ENCODE measurements at regions not wholly inside any gene's neighbourhood (a gene's known extent, or its start where the extent isn't known, plus 50 kb on each side); places are given as distances from the start of the nearest gene placed in this dataset.
"Not testable (repeated sequence)": the region's sequence is repeated elsewhere in the genome, so short reads cannot be mapped to it uniquely, and the experiment has no call there.

DNA sequence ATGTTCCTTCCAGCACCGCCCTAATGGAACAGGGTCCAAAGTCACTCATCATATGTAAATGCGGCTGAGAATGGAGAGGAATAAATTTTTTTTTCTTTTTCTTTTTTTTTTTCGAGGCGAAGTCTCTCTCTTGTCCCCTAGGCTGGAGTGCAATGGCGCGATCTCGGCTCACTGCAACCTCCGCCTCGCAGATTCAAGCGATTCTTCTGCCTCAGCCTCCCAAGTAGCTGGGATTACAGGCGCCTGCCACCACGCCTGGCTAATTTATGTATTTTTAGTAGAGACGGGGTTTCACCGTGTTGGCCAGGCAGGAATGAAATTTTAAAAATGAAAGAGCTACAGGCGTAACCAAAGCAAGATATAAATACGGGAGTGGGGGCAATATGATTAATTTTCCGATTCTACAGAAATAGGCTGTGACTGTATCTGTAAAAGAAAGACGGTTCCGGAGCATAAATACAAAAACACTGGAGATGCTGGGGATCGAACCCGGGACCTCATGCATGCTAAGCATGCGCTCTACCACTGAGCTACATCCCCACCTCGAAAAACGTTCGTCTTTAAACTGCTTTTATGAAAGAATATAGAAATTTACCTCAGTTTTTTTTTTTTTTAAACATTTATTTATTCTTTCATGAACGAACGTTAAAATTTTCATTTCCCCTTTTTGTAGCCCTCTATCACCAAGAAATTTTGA lies 132.2 kb downstream of the GPX5 start:
- Mint-ChIP-seq H3K4me1 (peaks cover 19% of the 10 kb centered on the region), H3K36me3 (ENCODE audit: low read depth) (peaks cover 2% of the 10 kb centered on the region), H3K9me3 (peaks cover 9% of the 10 kb centered on the region), H3K4me3 (peak overlapping the region; percentile 80), H3K27me3 (peaks cover 62% of the 10 kb centered on the region), H3K27ac (peak overlapping the region; percentile 85)
- DNase-seq: peak; percentile 81
- intact Hi-C loops (cut with micrococcal nuclease): loop anchor here (1.0 to 10.0 kb wide), 3 partner anchors 10 to 287 kb away; no protein-coding TSS in a partner anchor

DNA sequence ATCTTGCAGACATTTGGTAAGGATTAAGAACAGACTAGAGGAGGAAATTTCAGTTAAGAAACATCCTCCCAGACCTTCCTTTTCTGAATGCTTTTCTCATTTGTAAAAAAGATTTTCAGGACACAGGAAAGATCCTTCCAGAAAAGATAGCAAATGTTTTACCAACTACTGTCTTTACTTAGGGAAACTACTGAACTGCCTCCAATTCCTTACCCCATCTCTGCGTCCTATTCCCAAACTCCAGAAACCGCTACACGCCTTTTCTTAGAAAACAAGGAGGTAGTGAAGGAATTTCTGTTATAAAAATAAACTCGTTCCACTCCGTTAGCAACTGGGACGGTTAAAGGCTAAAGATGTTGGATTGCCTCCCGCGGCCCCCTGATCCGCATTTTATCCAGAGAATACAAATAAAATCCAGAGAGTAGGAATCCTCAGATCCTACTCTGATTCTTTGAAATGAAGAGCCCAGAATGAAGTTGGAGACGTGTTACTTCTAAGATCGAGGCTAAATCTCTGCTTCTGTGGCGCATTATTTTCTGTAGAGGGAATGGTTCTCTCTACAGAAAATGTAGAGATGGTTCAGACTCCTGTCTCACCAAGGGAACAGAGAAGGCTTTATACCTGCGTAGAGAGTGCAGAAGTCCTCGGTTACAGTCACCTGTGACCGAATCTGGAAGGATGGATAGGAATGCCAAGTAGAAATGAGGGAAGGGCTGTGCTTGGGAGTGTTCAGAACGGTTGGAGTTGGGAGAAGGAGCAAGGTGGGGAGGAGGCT lies 133.0 kb downstream of the GPX5 start:
- peak overlapping the region; percentile 85 for H3K27ac Mint-ChIP-seq
- peak overlapping the region; percentile 80 for H3K4me3 Mint-ChIP-seq
- peaks cover 62% of the 10 kb centered on the region for H3K27me3 Mint-ChIP-seq
- H3K9me3 Mint-ChIP-seq: peaks cover 9% of the 10 kb centered on the region
- DNase-seq: no peak
- peaks cover 2% of the 10 kb centered on the region for H3K36me3 Mint-ChIP-seq (ENCODE audit: low read depth)
- H3K4me1 Mint-ChIP-seq: peaks cover 19% of the 10 kb centered on the region
- intact Hi-C loops (cut with micrococcal nuclease): loop anchor here (1.0 to 10.0 kb wide), 3 partner anchors 10 to 286 kb away; no protein-coding TSS in a partner anchor

DNA sequence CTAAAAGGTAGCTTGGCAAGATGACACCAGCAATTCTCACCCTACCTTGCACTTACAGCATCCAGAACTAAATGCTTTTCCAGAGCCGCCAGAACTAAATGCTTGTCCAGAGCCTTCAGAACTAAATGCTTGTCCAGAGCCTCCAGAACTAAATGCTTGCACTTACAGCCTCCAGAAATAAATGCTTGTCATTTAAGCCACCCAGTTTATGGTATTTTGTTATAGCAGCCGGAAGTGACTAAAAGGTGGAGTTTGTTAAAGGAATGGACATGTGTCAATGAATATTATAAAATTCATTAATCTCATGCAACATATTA lies 133.5 kb downstream of the GPX5 start:
- peaks cover 2% of the 10 kb centered on the region for H3K36me3 Mint-ChIP-seq (ENCODE audit: low read depth)
- peaks cover 58% of the 10 kb centered on the region for H3K27me3 Mint-ChIP-seq
- no peak for DNase-seq
- no peak overlapping the region for H3K27ac Mint-ChIP-seq
- H3K4me3 Mint-ChIP-seq: peak overlapping the region; percentile 80
- peaks cover 9% of the 10 kb centered on the region for H3K9me3 Mint-ChIP-seq
- peaks cover 19% of the 10 kb centered on the region for H3K4me1 Mint-ChIP-seq
- intact Hi-C loops (cut with micrococcal nuclease): loop anchor here (10.0 kb wide), 1 partner anchor 286 kb away; no protein-coding TSS in a partner anchor

DNA sequence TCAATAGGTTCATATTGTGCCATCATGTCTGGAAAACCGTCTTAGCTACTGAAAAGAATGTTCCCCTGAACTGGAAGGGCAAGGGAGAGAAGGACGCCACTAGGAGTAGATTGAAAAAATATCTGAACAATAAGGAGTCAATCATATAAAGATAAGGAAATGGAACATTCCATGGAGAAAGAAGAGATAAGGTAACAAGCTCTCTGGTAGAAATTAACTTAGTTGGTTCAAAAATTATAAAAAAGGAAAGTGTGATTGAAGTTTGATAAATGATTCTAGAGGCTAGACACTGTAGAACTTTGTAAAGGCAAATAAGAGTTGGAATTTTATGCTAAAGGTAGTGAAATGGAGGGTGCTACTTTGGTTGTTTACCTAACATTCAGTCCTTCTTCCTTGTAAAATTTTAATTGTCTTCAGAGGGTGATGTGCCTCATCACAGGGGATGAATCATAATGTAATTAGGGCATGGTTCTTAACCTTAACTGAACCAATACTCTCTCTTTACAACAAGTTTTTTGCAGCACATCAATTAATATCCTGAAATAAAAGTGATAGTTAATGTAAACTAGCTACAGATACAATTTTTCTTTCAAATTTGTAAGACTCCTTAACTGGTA lies 135.5 kb downstream of the GPX5 start:
- no peak overlapping the region for H3K27ac Mint-ChIP-seq
- H3K36me3 Mint-ChIP-seq (ENCODE audit: low read depth): peaks cover 2% of the 10 kb centered on the region
- DNase-seq: no peak
- intact Hi-C loops (cut with micrococcal nuclease): no loop called here
- H3K4me3 Mint-ChIP-seq: no peak overlapping the region
- peaks cover 9% of the 10 kb centered on the region for H3K9me3 Mint-ChIP-seq
- peaks cover 19% of the 10 kb centered on the region for H3K4me1 Mint-ChIP-seq
- H3K27me3 Mint-ChIP-seq: peaks cover 46% of the 10 kb centered on the region

DNA sequence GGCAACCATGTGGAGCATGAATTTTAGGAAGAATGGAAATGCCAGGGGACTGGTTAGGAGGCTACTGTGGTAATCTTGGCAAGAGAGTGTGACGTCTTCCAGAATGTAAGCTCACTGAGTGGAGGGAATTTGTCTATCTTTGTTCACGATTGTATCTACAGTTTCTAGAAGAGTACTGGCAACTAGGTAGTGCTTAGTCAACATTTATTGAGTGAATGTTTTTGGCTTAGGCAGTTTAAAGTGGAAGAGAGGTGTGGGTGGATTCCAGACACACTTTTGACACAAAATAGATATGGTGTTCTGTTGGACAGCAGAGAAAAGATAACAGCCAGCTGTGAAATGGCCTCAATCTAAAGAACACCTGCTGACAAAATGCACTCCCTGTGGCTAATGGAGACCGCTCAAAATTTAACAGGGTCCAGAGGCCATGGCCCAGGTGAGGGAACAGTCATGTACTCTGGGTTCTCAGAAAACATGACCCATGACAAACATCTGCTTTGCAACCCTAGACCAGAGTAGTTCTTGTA lies 139.3 kb downstream of the GPX5 start:
- Mint-ChIP-seq H3K36me3 (ENCODE audit: low read depth) (no peaks in the 10 kb centered on the region), H3K4me3 (no peak overlapping the region), H3K27me3 (peaks cover 17% of the 10 kb centered on the region), H3K9me3 (no peaks in the 10 kb centered on the region), H3K27ac (no peak overlapping the region), H3K4me1 (no peaks in the 10 kb centered on the region)
- intact Hi-C loops (cut with micrococcal nuclease): no loop called here
- DNase-seq: no peak

DNA sequence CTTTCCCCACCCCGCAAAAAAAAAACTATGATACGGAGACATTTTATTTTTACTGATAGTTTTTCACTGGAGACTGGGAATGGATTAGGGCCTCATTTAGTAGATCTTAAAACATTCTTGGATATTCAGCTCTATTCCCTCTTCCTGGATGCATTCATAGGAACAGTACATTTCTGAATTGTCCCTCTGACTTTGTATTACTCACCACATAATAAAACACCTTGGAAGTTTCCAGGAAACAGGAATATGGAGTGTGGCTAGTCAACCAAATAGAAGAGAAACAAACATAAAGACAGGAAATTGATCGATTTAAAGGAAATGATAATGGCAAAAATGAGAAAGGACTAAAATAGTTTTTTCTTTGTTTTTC lies 147.7 kb downstream of the GPX5 start:
- H3K36me3 Mint-ChIP-seq (ENCODE audit: low read depth): no peaks in the 10 kb centered on the region
- H3K27ac Mint-ChIP-seq: no peak overlapping the region
- peak overlapping the region; percentile 78 for H3K4me3 Mint-ChIP-seq
- peaks cover 13% of the 10 kb centered on the region for H3K4me1 Mint-ChIP-seq
- DNase-seq: no peak
- H3K27me3 Mint-ChIP-seq: peaks cover 44% of the 10 kb centered on the region
- H3K9me3 Mint-ChIP-seq: peaks cover 19% of the 10 kb centered on the region
- intact Hi-C loops (cut with micrococcal nuclease): loop anchor here (1.0 kb wide), 1 partner anchor 15 kb away; no protein-coding TSS in a partner anchor

DNA sequence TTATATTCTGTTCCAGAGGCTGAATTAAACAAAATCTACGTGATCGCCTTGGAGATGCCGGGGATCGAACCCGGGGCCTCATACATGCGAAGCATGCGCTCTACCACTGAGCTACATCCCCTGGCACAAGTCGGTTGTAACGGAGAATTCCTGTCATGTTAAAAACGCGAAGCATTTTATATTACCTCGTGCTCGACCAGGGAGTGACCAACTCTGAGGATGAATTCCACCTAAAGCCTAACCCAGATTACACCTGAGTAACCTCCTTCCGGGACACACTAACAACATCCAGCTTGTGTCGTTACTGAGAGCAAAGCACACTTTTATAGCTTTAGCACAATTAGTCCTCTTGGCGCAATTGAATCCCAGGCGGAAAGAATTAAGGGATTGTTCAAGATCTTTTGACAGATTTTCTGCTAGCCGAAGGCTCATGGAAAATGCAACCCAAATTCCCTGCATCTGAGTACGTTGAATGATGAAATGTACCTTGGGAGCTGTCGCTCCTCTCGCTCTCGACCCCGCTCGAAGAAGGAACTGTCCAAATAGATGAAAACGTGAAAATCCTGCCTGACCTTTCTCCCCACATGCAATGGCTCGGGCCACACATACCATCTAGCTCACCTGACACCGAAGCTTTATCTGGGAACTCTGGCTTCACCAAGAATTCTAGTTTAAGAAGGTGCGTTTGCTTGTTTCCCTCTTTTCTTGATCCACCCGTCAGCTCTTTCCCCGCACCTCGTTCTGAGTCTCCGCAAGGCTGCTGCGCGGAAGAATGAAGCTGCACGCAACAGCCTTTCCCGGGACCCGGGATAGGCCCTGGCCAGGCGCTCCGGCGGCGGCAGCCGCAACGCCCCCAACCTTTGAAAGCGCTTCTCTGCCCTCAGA lies 148.3 kb downstream of the GPX5 start:
- intact Hi-C loops (cut with micrococcal nuclease): loop anchor here (1.0 kb wide), 1 partner anchor 16 kb away; no protein-coding TSS in a partner anchor
- peaks cover 19% of the 10 kb centered on the region for H3K9me3 Mint-ChIP-seq
- peak overlapping the region; percentile 78 for H3K4me3 Mint-ChIP-seq
- H3K27ac Mint-ChIP-seq: peak overlapping the region; percentile 76
- H3K4me1 Mint-ChIP-seq: peaks cover 13% of the 10 kb centered on the region
- peak; percentile 74 for DNase-seq
- peaks cover 46% of the 10 kb centered on the region for H3K27me3 Mint-ChIP-seq
- no peaks in the 10 kb centered on the region for H3K36me3 Mint-ChIP-seq (ENCODE audit: low read depth)

DNA sequence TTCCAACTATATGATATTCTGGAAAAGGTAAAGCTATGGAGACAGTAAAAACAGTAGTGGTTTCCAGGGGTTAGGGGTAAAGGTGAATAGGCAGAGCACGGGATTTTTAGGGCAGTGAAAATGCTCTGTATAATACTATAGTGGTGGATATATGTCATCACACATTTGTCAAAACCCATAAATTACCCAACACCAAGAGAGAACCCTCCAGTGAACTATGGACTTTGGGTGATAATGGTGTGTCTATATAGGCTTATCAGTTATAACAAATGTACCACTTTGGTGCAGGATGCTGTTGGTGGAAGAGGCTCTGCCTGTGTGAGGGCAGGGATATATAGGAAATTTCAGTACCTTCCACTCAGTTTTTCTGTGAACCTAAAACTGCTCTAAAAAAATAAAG lies 149.9 kb downstream of the GPX5 start:
- intact Hi-C loops (cut with micrococcal nuclease): no loop called here
- H3K27me3 Mint-ChIP-seq: peaks cover 51% of the 10 kb centered on the region

DNA sequence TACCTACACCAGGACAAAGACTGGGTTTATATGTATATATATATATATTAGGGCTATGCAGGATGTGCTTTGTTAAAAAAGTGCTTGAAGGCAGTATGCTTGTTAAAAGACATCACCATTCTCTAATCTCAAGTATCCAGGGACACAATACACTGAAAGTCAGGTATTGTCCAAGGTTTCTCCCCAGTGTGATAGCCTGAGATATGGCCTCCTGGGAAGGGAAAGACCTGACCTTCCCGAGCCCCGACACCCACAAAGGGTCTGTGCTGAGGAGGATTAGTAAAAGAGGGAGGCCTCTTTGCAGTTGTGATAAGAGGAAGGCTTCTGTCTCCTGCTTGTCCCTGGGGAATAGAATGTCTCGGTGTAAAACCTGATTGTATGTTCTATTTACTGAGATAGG lies 156.9 kb downstream of the GPX5 start:
- Mint-ChIP-seq H3K4me3 (no peak overlapping the region), H3K36me3 (ENCODE audit: low read depth) (no peaks in the 10 kb centered on the region), H3K9me3 (no peaks in the 10 kb centered on the region), H3K4me1 (peaks cover 15% of the 10 kb centered on the region), H3K27ac (no peak overlapping the region), H3K27me3 (peaks cover 62% of the 10 kb centered on the region)
- intact Hi-C loops (cut with micrococcal nuclease): no loop called here
- no peak for DNase-seq

More for the DNA sequence above, 149.9 kb downstream of the GPX5 start:
- Mint-ChIP-seq H3K4me3 (no peak overlapping the region), H3K27ac (no peak overlapping the region), H3K9me3 (peaks cover 19% of the 10 kb centered on the region), H3K36me3 (ENCODE audit: low read depth) (no peaks in the 10 kb centered on the region), H3K4me1 (peaks cover 13% of the 10 kb centered on the region)
- no peak for DNase-seq

DNA sequence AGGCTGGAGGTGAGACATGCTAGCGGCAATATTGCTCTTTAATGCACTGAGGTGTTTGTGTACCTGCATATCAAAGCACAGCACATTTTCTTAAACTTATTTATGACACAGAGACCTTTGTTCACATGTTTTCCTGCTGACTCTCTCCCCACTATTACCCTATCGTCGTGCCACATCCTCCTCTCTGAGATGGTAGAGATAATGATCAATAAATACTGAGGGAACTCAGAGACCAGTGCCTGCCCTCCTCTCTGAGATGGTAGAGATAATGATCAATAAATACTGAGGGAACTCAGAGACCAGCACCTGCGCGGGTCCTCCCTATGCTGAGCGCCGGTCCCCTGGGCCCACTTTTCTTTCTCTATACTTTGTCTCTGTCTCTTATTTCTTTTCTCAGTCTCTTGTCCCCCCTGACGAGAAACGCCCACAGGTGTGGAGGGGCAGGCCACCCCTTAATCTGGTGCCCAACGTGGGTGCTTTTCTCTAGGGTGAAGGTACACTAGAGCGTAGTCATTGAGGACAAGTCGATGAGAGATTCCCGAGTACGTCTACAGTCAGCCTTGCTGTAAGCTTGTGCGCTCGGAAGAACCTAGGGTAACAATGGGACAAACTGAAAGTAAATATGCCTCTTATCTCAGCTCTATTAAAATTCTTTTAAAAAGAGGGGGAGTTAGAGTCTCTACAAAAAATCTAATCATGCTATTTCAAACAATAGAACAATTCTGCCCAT lies 157.4 kb downstream of the GPX5 start:
- Mint-ChIP-seq H3K27me3 (peaks cover 67% of the 10 kb centered on the region), H3K4me1 (peaks cover 15% of the 10 kb centered on the region)
- H3K4me3 Mint-ChIP-seq; H3K27ac Mint-ChIP-seq; H3K36me3 Mint-ChIP-seq (ENCODE audit: low read depth); DNase-seq; H3K9me3 Mint-ChIP-seq; intact Hi-C loops (cut with micrococcal nuclease): not testable (repeated sequence)

DNA sequence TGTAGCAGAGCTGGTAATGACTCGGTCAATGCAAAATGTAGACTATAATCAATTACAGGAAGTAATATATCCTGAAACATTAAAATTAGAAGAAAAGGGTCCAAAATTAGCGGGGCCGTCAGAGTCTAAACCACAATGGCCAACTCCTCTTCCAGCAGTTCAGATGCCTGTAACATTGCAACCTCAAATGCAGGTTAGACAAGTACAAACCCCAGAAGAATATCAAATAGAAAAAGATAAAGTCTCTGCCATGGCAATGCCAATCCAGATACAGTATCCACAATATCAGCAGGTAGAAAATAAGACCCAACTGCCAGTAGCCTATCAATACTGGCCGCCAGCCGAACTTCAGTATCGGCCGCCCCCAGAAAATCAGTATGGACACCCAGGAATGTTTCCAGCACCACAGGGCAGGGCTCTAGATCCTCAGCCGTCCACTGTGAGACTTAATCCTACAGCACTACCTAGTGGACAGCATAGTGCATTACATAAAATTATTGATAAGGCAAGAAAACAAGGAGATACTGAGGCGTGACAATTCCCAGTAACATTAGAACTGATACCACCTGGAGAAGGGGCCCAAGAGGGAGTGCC lies 158.4 kb downstream of the GPX5 start:
- DNase-seq: peak; percentile 64
- Mint-ChIP-seq H3K27ac (no peak overlapping the region), H3K27me3 (peaks cover 70% of the 10 kb centered on the region), H3K9me3 (no peaks in the 10 kb centered on the region), H3K4me1 (peaks cover 15% of the 10 kb centered on the region), H3K4me3 (no peak overlapping the region), H3K36me3 (ENCODE audit: low read depth) (no peaks in the 10 kb centered on the region)
- intact Hi-C loops (cut with micrococcal nuclease): loop anchor here (1.0 kb wide), 1 partner anchor 188 kb away; no protein-coding TSS in a partner anchor

DNA sequence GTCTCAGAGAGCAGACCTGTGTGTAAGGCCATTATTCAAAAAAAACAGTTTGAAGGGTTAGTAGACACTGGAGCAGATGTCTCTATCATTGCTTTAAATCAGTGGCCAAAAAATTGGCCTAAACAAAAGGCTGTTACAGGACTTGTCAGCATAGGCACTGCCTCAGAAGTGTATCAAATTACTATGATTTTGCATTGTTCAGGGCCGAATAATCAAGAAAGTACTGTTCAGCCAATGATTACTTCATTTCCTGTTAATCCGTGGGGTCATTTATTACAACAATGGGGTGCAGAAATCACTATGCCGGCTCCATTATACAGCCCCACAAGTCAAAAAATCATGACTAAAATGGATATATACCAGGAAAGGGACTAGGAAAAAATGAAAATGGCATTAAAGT lies 160.3 kb downstream of the GPX5 start:
- not testable (repeated sequence) for H3K36me3 Mint-ChIP-seq (ENCODE audit: low read depth); DNase-seq; H3K4me3 Mint-ChIP-seq; H3K27ac Mint-ChIP-seq; H3K9me3 Mint-ChIP-seq
- intact Hi-C loops (cut with micrococcal nuclease): loop anchor here (1.0 kb wide), 2 partner anchors 330 to 903 kb away; no protein-coding TSS in a partner anchor
- H3K4me1 Mint-ChIP-seq: peaks cover 15% of the 10 kb centered on the region
- H3K27me3 Mint-ChIP-seq: peaks cover 75% of the 10 kb centered on the region

Measured in activated CD4-positive, alpha-beta T cell treated with anti-CD3 and anti-CD28 coated beads, Interleukin-2, amount 10 ng/mL, durations not matched to agents 24 days and 14 days (primary cell).